Activated T-cell treated with anti-CD3 and anti-CD28 coated beads, Interleukin-2, amount 50 U/mL, for 48 hours (primary cell): ENCODE measurements at regions not wholly inside any gene's neighbourhood (a gene's known extent, or its start where the extent isn't known, plus 50 kb on each side); places are given as distances from the start of the nearest gene placed in this dataset.

Experiments used
- DNase-seq, 2 experiments: peaks; one replicate each; pipeline ENCODE4 v3.0.0-alpha.2; 2020

GRCh38 chr11:122342089-122342744 lies 226.2 kb upstream of the BLID start:
- no peak for DNase-seq

- DNase-seq, result no peak
Measured at GRCh38 chr11:122341477-122341876, 225.5 kb upstream of the BLID start.

DNA sequence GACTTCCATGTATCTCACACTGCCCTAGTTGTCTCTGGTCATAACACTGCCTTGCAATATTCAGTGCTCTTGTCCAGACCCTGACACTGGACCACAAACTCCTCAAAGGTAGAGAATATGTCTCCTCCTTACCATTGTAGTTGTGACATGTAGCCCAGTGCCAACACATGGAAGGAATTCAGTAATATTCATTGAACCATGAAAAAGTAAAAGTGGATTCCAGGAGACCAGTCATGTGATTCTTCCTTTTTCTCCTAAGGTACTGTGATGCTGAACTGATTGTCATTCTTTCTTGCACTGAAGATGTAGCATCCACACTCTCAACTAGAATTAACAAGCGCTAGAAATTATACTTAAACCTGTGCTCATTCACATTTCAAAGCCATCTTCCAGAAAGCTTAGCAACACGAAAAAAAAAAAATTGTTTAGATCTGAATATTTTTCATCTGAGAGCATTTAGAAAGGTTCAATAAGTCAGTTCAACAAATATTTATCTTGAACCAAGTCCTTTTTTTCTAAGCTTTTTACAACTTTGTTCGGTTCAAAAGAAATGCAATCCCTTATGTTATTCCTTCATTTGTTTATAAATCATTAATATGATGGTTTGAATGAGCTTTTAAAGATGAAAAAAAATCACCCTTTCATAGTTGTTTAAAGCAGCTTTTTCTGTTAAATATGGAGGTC lies 224.7 kb upstream of the BLID start:
- DNase-seq, result no peak

DNA sequence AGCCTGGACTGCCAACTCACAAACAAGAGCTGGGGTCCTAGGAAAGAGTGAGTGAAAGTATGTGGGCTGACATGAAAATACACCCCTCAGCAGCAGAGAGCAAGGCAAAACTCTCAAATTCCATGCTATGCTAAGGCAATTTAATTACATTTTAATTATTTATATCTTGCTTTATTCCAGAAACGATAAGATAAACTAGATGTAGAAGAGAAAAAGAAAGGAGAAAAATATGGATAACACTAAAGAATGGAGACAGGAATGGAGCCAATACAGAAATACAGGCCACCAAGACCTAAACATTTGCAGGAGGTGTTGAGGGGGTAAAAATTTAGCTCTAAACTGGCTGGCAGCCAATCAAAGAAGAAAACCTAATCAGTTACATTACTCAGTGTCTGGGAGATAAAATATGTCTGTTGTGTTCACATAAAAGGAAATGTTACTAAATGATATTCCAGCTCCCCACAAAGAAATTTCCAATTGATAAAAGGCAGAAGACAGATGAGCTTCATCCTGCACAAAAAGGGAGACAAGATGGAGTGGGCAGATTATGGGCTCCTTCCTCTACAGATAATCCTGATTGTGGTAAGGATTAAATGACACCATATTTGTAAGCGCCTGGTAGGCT lies 223.5 kb upstream of the BLID start:
- DNase-seq, result no peak

DNA sequence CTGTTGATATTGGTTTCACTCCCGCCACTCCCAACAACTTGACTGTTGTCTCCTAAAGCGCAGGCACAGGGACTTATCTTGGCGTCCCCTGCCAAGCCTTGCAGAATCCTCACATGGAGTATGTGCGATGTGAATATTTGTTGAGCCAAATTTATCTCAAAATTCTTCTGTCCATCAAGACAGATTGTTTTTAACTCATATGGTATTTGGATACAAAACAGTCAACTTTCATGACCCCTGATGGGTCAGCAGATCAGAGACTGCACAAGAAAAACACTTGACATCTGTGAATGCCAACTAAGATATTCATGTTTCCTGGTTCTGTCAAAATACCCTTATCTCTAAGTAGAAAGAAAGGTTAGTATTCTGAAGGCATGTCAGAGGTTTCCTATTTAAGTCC lies 221.7 kb upstream of the BLID start:
- DNase-seq, result no peak

DNA sequence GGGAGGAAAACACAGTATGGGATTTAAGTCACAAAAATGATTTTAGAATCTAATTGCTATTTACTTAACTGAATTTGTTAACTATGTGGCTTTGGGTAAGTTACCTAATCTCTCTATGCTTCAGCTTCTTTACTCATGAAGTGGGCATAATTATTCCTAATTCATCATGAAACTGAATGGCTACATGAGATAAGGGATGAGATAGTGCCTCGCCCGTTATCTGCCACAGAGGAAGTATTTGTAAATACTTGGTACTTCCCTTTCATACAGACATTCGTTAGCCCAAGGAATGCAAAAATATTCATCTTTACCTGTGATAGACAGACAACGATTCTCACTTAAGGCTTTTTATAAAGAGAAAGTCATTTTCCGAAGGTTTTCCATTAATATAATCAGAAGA lies 221.2 kb upstream of the BLID start:
- no peak for DNase-seq

- no peak for DNase-seq
Measured at GRCh38 chr11:122336706-122337105, 220.7 kb upstream of the BLID start.

DNA sequence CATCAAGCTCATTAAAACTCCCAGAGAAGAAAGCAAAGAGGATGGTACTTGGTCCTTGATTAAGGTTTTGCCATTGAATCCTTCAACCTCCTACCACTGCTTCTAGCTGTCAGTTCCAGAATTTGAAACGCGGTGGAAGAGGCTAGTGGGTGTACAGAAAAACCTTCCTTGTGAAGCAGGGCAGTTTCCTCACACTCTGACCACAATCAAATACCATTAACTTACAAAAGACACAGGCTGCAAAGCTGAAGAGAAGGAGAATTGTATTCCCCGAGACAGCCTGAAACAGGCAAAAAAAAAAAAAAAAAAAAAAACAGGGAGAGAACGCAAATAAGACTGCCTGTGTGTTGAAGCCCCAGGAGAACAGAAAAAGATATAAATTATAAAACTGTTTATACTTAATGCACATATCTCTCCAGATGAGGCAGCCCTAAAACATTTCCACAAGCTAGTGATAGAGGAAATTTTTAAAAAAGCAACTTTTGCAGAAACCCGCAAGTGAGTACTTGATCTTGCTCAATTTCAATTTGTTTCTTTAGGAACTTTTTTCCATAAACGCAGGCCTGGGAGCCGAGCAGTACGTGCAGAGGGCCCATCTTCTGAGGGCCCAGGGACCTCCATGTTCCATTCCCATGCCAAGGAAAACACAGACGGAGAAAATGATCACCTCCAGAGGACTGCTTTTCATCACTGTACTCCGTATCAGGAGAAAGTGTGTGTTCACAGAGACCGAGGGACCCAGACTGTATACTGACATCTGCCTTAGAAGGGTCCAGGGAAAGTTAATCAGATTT lies 218.7 kb upstream of the BLID start:
- no peak for DNase-seq

DNA sequence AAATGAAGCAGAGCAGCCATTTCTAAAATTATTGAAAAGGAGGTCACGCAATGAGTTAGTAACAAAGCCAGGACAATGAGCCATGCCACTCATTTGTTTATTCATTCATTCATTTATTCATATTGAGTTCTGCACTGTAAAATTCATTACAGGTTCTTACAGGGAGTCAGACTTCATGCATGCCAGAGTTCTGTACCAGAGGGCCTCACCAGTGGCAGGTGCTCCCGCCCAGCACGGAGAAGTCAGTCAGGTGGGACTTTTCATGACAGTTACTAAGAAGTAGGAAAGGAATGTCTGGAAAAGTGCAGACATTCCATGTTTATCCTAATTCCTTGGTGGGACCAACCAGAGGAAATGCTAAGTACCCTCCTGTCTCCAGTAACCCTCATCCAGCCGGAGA lies 217.5 kb upstream of the BLID start:
- DNase-seq, result no peak

- no peak for DNase-seq
Measured at GRCh38 chr11:122331079-122331478, 215.1 kb upstream of the BLID start.

DNA sequence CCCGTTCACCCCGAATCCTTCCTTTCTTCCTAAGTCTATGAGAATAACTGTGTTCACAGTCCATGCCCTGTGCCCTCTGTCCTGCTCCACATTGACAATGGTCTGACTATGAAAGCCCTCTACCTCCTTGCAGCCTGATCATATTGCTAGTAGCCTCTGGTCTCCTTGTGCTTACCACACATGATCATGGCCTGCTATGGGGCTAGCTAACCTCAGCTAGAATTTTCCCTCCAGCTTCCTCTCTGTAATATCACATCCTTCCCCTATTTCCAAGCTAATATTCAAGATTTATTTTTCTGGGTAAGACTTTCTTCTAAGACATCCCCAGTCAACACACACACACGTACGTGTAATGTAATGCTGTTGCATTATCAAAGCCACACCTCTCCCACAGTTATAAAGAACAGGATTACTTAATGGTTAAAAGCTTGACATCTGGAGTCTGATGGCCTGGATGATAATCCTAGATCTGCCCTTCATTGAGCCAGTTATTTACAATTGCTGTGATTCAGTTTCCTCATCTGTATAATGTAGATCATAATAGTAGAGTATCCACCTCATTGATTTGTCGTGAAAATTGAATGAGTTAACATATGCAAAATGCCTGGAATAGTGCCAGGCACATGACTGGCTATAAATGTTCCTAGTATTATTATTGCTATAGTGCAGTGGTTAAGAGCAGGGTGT lies 214.4 kb upstream of the BLID start:
- no peak for DNase-seq

DNA sequence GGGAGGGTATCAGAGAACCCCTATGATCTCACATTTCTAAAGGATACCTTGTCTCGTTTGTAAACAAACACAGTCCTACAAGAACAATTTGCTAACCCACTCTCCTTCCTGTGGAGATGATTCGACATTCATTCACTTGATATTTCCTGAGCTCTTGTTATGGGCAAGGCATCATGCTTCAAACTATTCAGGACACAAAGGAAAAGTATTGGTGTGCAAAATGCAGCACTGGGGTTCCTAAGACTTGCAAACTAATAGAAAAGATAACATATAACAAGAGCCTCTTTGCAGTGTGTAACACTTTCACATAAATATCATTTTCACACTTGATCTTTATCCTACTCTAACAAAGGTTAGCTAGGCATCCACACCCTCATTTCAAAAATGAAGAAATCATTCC lies 211.5 kb upstream of the BLID start:
- DNase-seq, result no peak

GRCh38 chr11:122323754-122324421 lies 207.9 kb upstream of the BLID start:
- DNase-seq, result no peak

- no peak for DNase-seq
Measured at GRCh38 chr11:122322329-122322728, 206.3 kb upstream of the BLID start.

DNA sequence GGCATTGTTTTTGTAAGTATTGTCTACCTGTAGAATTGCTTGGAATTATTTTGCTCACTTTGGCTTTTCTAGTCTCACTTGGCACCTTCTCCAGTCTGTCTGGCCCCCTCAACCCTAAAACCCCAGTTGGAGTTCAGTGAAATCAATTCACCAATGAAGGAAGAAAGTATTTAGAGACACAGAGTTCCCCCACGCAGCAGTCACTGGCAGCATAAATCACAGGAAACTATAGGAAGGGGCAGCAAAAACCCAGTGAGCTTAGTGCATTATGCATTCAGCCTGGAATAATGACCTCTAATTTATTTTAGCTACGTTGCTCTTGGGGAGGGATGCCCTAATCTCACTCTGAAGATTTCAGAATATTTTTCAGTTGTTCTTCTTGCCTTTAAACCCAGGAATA lies 204.7 kb upstream of the BLID start:
- no peak for DNase-seq

DNA sequence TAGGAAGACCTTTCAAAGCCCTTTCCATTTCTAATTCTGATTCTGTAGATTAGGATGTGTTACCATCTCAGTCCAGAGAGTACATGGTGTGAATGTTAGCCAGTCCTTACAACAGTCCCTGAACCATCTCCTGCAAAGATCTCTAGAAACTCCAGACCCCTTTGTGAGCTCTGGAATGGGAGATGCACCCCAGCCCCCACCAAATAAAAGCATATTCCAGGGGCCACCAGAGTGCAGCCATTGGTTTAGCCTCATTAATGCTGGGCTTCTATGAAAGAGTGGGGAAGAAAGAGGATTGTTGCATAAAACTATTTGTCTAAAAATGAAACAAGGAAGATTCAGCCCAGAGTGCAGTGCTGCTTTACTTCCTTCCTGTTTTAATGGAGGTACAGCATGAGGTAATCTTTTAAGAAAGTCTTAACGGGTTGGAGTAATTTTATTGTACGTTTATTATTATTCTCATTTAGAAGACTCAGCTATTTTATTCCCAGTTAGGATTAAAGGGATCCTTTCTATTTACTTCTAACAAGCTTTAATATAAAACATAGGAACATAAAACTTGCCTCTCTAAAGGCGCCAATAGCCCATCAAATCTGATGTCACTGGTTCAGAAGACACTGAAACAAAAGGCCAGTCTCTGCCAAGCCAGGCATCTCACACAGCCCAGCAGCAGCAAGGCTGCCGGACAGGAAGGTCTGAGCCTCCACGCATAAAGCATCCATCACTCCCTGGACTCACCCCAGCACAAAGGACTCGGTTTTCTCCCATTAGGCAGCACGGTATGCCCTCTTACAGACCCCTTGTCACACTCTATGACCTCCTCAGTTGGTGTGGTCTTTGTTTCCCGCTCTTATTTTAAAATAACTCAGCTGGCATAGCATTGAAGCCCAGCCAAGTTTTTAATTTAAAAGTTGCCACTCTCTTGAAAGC lies 203.9 kb upstream of the BLID start:
- no peak for DNase-seq

- DNase-seq, result no peak
Measured at GRCh38 chr11:122319085-122319484, 203.1 kb upstream of the BLID start.

DNA sequence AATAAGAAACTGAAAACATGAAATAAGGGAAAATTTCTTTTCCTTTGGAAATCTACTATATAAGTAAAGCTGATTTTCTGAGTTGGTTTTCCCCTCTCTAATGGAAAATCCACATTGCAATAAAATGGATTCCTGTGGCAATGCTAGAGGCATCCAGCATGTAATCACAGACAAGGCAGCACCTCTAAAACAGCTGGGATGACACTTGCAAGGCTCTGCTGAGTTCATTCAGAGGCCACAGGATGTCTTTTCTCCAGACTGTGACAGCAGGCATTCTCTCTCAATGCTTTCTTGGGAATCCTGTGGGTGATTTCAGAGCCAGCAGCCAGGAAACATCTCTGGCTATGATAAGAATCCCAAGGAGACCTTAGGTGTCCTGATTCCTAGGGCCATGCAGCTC lies 201.3 kb upstream of the BLID start:
- no peak for DNase-seq

GRCh38 chr11:122313581-122313980 lies 197.6 kb upstream of the BLID start:
- DNase-seq, result no peak

- DNase-seq, result no peak
Measured at GRCh38 chr11:122311216-122311755, 195.3 kb upstream of the BLID start.

DNA sequence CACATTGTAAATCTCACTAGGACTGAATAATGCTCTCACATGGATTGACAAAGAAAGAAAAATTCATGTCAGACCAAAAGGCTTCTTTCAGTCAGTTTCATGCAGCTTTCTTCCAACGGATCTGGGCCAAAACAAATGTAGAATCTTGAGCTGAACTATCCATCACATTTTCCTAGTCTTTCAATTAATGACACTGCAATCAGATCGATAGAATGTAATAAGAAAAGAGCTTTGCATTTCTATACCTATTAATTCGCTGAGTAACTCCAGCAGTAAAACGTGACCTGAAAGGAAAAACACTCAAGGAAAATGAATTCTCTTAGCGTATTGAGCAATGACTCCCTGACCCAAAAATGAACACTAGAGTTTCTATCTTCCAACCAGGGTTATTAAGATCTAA lies 194.8 kb upstream of the BLID start:
- DNase-seq, result no peak
